HG02943 (cell line): ENCODE measurements at regions not wholly inside any gene's neighbourhood (a gene's known extent, or its start where the extent isn't known, plus 50 kb on each side); places are given as distances from the start of the nearest gene placed in this dataset.

Experiments
- ATAC-seq: cut with Tn5 transposase; IDR thresholded peaks from one replicate; pipeline ENCODE4 v1.9.1; 2021; ENCODE audit warnings: mild to moderate bottlenecking, low read depth, moderate library complexity; ENCODE audit not compliant: unreplicated experiment

GRCh38 chr18:73807551-73808192 lies 340.0 kb downstream of the FBXO15 start:
- ATAC-seq = no peak

GRCh38 chr18:73805991-73806390 lies 341.6 kb downstream of the FBXO15 start:
- ATAC-seq = no peak

- ATAC-seq = no peak
Measured at GRCh38 chr18:73797419-73797818, 350.2 kb downstream of the FBXO15 start.

GRCh38 chr18:73793386-73793785 lies 354.2 kb downstream of the FBXO15 start:
- no peak for ATAC-seq

- ATAC-seq = no peak
Measured at GRCh38 chr18:73791081-73791480, 356.6 kb downstream of the FBXO15 start.

GRCh38 chr18:73790587-73790986 lies 357.0 kb downstream of the FBXO15 start:
- ATAC-seq = no peak

GRCh38 chr18:73787316-73787715 lies 360.3 kb downstream of the FBXO15 start:
- no peak for ATAC-seq

GRCh38 chr18:73785300-73785699 lies 362.3 kb downstream of the FBXO15 start:
- no peak for ATAC-seq

GRCh38 chr18:73784853-73785252 lies 362.8 kb downstream of the FBXO15 start:
- ATAC-seq = no peak

- no peak for ATAC-seq
Measured at GRCh38 chr18:73782405-73782804, 365.2 kb downstream of the FBXO15 start.

- ATAC-seq = no peak
Measured at GRCh38 chr18:73780218-73780617, 367.4 kb downstream of the FBXO15 start.

- no peak for ATAC-seq
Measured at GRCh38 chr18:73778032-73778359, 369.6 kb downstream of the FBXO15 start.

- ATAC-seq = no peak
Measured at GRCh38 chr18:73777356-73778031, 370.1 kb downstream of the FBXO15 start.

- no peak for ATAC-seq
Measured at GRCh38 chr18:73774811-73775509, 372.7 kb downstream of the FBXO15 start.

GRCh38 chr18:73768043-73768442 lies 379.6 kb downstream of the FBXO15 start:
- ATAC-seq = no peak

- no peak for ATAC-seq
Measured at GRCh38 chr18:73766910-73767515, 380.6 kb downstream of the FBXO15 start.

- no peak for ATAC-seq
Measured at GRCh38 chr18:73758446-73758845, 389.2 kb downstream of the FBXO15 start.

GRCh38 chr18:73756256-73757091 lies 391.2 kb downstream of the FBXO15 start:
- no peak for ATAC-seq

GRCh38 chr18:73752965-73753364 lies 394.7 kb downstream of the FBXO15 start:
- ATAC-seq = no peak

- ATAC-seq = no peak
Measured at GRCh38 chr18:73752546-73752945, 395.1 kb downstream of the FBXO15 start.

GRCh38 chr18:73750052-73750451 lies 397.6 kb downstream of the FBXO15 start:
- no peak for ATAC-seq
